Common myeloid progenitor, CD34-positive (primary cell): ENCODE measurements at regions not wholly inside any gene's neighbourhood (a gene's known extent, or its start where the extent isn't known, plus 50 kb on each side); places are given as distances from the start of the nearest gene placed in this dataset.
"Not testable (repeated sequence)": the region's sequence is repeated elsewhere in the genome, so short reads cannot be mapped to it uniquely, and the experiment has no call there.

Experiments used
- CTCF ChIA-PET: fragments of 350-600 bp; sonication (Branson Sonifier 250); formaldehyde crosslinking; loops from one replicate; lab custom pipeline; 2021; ENCODE audit warnings: antibody characterized with exemption; lab: Charles Lee
- POLR2A ChIA-PET: fragments of 350-600 bp; sonication (Branson Sonifier 250); formaldehyde crosslinking; loops from one replicate; lab custom pipeline; 2021; ENCODE audit warnings: antibody characterized with exemption; lab: Charles Lee
- DNase-seq, 3 donors: peaks; one replicate each; pipeline versions ENCODE4 v3.0.0 to v3.0.0-alpha.2; 2013
- H3K27ac ChIP-seq, 2 experiments: 1 replicate in 1 of 2; 2 replicates in 1 of 2; pipeline ENCODE4 v1.7.0; 2013; ENCODE audit warnings: inconsistent platforms in 2 of 2, low read length in 2 of 2, mild to moderate bottlenecking in 2 of 2, low read depth in 1 of 2, moderate library complexity in 1 of 2; ENCODE audit not compliant: severe bottlenecking in 2 of 2, insufficient read depth in 1 of 2, poor library complexity in 1 of 2
- H3K27me3 ChIP-seq, 5 experiments: replicated peaks in 2 of 5; 1 replicate in 3 of 5; 2 replicates in 2 of 5; pipeline versions ENCODE4 v1.6.1 to v1.7.0; 2013; ENCODE audit warnings: low read length in 4 of 5, mild to moderate bottlenecking in 2 of 5, moderate library complexity in 2 of 5, inconsistent platforms in 1 of 5; ENCODE audit not compliant: insufficient read depth in 5 of 5, control insufficient read depth in 4 of 5
- H3K36me3 ChIP-seq, 4 experiments: 1 replicate in 2 of 4; 2 replicates in 2 of 4; pipeline versions ENCODE4 v1.6.1 to v1.7.0; 2013; ENCODE audit warnings: low read length in 3 of 4, control low read depth in 1 of 4, mild to moderate bottlenecking in 1 of 4; ENCODE audit not compliant: control insufficient read depth in 4 of 4, insufficient read depth in 4 of 4
- H3K4me1 ChIP-seq, 4 experiments: 1 replicate in 3 of 4; 2 replicates in 1 of 4; pipeline versions ENCODE4 v1.6.1 to v1.7.1; 2013; ENCODE audit warnings: low read length in 3 of 4, mild to moderate bottlenecking in 3 of 4, control low read depth in 1 of 4, inconsistent platforms in 1 of 4, moderate library complexity in 1 of 4; ENCODE audit not compliant: control insufficient read depth in 4 of 4, insufficient read depth in 4 of 4; ENCODE audit errors: control extremely low read depth in 1 of 4
- H3K4me3 ChIP-seq, 7 experiments: 1 replicate in 4 of 7; 2 replicates in 3 of 7; pipeline versions ENCODE4 v1.5.1 to v1.7.0; 2013; ENCODE audit warnings: mild to moderate bottlenecking in 7 of 7, low read length in 6 of 7, moderate library complexity in 6 of 7, inconsistent platforms in 2 of 7, low read depth in 2 of 7, control low read depth in 1 of 7; ENCODE audit not compliant: insufficient read depth in 4 of 7, control insufficient read depth in 1 of 7; ENCODE audit errors: extremely low read depth in 1 of 7
- H3K9me3 ChIP-seq, 5 experiments: 1 replicate in 4 of 5; 2 replicates in 1 of 5; pipeline versions ENCODE4 v1.6.1 to v1.7.1; 2013; ENCODE audit warnings: low read length in 4 of 5, mild to moderate bottlenecking in 2 of 5, inconsistent platforms in 1 of 5, low read depth in 1 of 5, moderate library complexity in 1 of 5; ENCODE audit not compliant: control insufficient read depth in 4 of 5, insufficient read depth in 2 of 5; ENCODE audit errors: control extremely low read depth in 1 of 5
- WGBS: methylation state at CpG from one replicate; pipeline ENCODE4 v1.1.5; 2013; ENCODE audit not compliant: insufficient coverage; 5-methylcytosine and 5-hydroxymethylcytosine counted together

GRCh38 chrX:138794246-138794645, 82.7 kb upstream of the FGF13 start:
- ChIA-PET CTCF (no interaction called here), POLR2A (no interaction called here)
- H3K36me3 ChIP-seq, result no peaks in the 10 kb centered on the region
- WGBS, result 80% methylated on average over 1 of the region's 1 CpG
- no peak overlapping the region for H3K4me3 ChIP-seq
- H3K9me3 ChIP-seq, result no peaks in the 10 kb centered on the region
- no peak overlapping the region for H3K27ac ChIP-seq
- no peaks in the 10 kb centered on the region for H3K27me3 ChIP-seq
- DNase-seq, result no peak
- H3K4me1 ChIP-seq, result no peaks in the 10 kb centered on the region

DNA sequence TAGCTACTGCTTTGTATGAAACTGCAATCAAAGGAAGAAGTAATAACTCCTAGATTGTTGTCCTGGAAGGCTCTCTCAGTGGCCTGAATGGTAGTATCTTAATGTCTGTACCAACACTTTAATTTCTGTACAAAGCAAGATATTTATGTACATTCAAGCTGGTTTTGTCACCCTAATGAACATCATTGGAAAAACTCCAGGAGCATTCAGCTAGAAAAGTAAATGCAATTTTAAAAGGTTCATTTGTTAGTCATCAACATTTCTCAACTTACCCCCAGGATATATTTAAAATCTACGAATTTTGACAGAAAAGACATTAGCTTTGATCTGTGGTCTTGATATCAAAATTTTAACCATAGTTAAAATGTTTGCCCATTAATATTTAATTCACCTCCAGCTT, 80.0 kb upstream of the FGF13 start:
- Histone ChIP-seq H3K27me3 (no peaks in the 10 kb centered on the region), H3K36me3 (no peaks in the 10 kb centered on the region), H3K27ac (no peak overlapping the region), H3K4me3 (no peak overlapping the region), H3K9me3 (no peaks in the 10 kb centered on the region), H3K4me1 (no peaks in the 10 kb centered on the region)
- WGBS, result 60% methylated on average over 1 of the region's 1 CpG
- ChIA-PET CTCF (no interaction called here), POLR2A (no interaction called here)
- DNase-seq, result no peak

DNA sequence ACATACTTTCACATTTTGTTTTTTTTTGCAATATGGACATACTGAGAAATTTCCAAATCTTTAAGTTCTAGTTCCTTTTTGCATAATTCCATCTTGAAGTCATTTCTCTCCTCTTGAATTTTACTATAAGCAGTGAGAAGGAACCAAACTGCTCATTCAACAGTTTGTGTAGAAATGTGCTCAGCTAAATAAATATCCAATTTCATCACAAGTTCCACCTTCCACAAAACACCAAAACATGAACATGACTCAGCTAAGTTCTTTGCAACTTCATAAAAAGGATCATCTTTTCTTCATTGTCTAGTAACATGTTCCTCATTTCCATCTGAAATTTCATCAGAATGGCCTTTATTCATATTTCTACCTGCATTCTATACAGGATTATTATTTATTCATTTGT, 77.3 kb upstream of the FGF13 start:
- DNase-seq, result no peak
- no peaks in the 10 kb centered on the region for H3K4me1 ChIP-seq
- H3K27me3 ChIP-seq, result peaks cover 0 to 2% (median 0%) of the 10 kb centered on the region in 5 experiments
- no peak overlapping the region for H3K4me3 ChIP-seq
- H3K36me3 ChIP-seq, result no peaks in the 10 kb centered on the region
- no peak overlapping the region for H3K27ac ChIP-seq
- H3K9me3 ChIP-seq, result no peaks in the 10 kb centered on the region
- CTCF ChIA-PET, result no interaction called here
- POLR2A ChIA-PET, result no interaction called here

- CTCF ChIA-PET, H3K27me3 ChIP-seq, H3K9me3 ChIP-seq, DNase-seq, H3K4me1 ChIP-seq, H3K36me3 ChIP-seq, POLR2A ChIA-PET, H3K4me3 ChIP-seq, H3K27ac ChIP-seq: not testable (repeated sequence)
- 97% methylated on average over 7 of the region's 14 CpGs for WGBS
These were observed 67.0 kb upstream of the FGF13 start for GRCh38 chrX:138778576-138778909.

GRCh38 chrX:138777908-138778575, 66.5 kb upstream of the FGF13 start:
- H3K9me3 ChIP-seq, CTCF ChIA-PET, H3K27me3 ChIP-seq, H3K4me3 ChIP-seq, H3K4me1 ChIP-seq, POLR2A ChIA-PET, H3K36me3 ChIP-seq, DNase-seq, H3K27ac ChIP-seq: not testable (repeated sequence)
- 90% methylated on average over 10 of the region's 15 CpGs for WGBS

DNA sequence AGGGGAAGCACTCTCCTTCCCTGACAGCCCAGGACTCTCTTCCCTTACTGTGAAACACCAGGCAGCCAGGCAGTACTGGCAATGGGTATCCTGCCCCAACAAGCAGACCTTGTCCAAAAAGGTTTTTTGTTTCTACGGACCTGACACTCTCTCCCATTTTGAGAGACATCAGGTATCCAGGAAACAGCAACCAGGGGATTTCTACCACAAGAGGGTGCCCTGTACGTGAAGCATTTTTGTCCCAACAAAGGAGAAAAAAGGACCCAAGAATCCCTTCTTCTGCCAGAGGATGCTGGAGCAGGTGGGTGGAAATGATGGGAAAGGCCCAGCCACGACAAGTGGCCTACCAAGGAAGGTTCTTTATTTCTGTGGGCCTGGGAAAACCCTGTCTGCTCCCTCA, 65.7 kb upstream of the FGF13 start:
- Histone ChIP-seq H3K36me3 (no peaks in the 10 kb centered on the region), H3K4me1 (no peaks in the 10 kb centered on the region), H3K4me3 (no peak overlapping the region), H3K27me3 (no peaks in the 10 kb centered on the region), H3K9me3 (no peaks in the 10 kb centered on the region), H3K27ac (no peak overlapping the region)
- ChIA-PET CTCF (no interaction called here), POLR2A (no interaction called here)
- no peak for DNase-seq
- WGBS, result 72% methylated on average over 3 of the region's 3 CpGs

GRCh38 chrX:138775517-138775916, 64.0 kb upstream of the FGF13 start:
- no peaks in the 10 kb centered on the region for H3K9me3 ChIP-seq
- DNase-seq, result peak; percentile 14 to 49 (median 39)
- H3K27ac ChIP-seq, result no peak overlapping the region
- no peak overlapping the region for H3K4me3 ChIP-seq
- H3K4me1 ChIP-seq, result no peaks in the 10 kb centered on the region
- POLR2A ChIA-PET, result no interaction called here
- no peaks in the 10 kb centered on the region for H3K27me3 ChIP-seq
- CTCF ChIA-PET, result interaction anchor here (1.0 kb wide), 1 partner anchor 784 kb away, joined by 5 read pairs; no protein-coding TSS in a partner anchor
- H3K36me3 ChIP-seq, result no peaks in the 10 kb centered on the region
- WGBS, result 13% methylated on average over 4 of the region's 5 CpGs
